ENCODE measurements at regions not wholly inside any gene's neighbourhood (a gene's known extent, or its start where the extent isn't known, plus 50 kb on each side); places are given as distances from the start of the nearest gene placed in this dataset.

GRCh38 chr21:14697769-14698168, 151.7 kb upstream of the SAMSN1 start:
- DNase-seq (ENCODE audit: low spot score) = no peak
- Histone ChIP-seq H2AFZ (no peak overlapping the region), H3K27me3 (no peaks in the 10 kb centered on the region), H3K4me3 (no peak overlapping the region), H3K27ac (no peak overlapping the region), H3K9me2 (replicated peaks; ENCODE audit: insufficient read depth) (no peaks in the 10 kb centered on the region), H3K36me3 (replicated peaks; ENCODE audit: insufficient read depth, low read depth) (no peaks in the 10 kb centered on the region), H3K79me2 (no peaks in the 10 kb centered on the region), H3K9me3 (ENCODE audit: low read depth) (no peaks in the 10 kb centered on the region), H3K4me1 (ENCODE audit: insufficient read depth) (peaks cover 7% of the 10 kb centered on the region), H3K4me2 (no peak overlapping the region), H4K20me1 (ENCODE audit: insufficient read depth, poor library complexity, severe bottlenecking) (no peaks in the 10 kb centered on the region)
- 100% methylated on average over 1 of the region's 1 CpG for WGBS (ENCODE audit: low lambda C conversion rate, missing lambda C conversion rate)
- TF ChIP-seq EZH2 (IDR thresholded peaks at IDR 0.05; ENCODE audit: borderline replicate concordance) = no peak
- TF ChIP-seq, protein P1, sequence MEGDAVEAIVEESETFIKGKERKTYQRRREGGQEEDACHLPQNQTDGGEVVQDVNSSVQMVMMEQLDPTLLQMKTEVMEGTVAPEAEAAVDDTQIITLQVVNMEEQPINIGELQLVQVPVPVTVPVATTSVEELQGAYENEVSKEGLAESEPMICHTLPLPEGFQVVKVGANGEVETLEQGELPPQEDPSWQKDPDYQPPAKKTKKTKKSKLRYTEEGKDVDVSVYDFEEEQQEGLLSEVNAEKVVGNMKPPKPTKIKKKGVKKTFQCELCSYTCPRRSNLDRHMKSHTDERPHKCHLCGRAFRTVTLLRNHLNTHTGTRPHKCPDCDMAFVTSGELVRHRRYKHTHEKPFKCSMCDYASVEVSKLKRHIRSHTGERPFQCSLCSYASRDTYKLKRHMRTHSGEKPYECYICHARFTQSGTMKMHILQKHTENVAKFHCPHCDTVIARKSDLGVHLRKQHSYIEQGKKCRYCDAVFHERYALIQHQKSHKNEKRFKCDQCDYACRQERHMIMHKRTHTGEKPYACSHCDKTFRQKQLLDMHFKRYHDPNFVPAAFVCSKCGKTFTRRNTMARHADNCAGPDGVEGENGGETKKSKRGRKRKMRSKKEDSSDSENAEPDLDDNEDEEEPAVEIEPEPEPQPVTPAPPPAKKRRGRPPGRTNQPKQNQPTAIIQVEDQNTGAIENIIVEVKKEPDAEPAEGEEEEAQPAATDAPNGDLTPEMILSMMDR (IDR thresholded peaks at IDR 0.05; ENCODE audit: poor library complexity) = no peak
- TF ChIP-seq EZH2phosphoT487 (IDR thresholded peaks at IDR 0.05; ENCODE audit: low read depth, severe bottlenecking, unreplicated experiment) = no peak

GRCh38 chr21:14694817-14695216, 148.7 kb upstream of the SAMSN1 start:
- no peaks in the 10 kb centered on the region for H4K20me1 ChIP-seq (ENCODE audit: insufficient read depth, poor library complexity, severe bottlenecking)

DNA sequence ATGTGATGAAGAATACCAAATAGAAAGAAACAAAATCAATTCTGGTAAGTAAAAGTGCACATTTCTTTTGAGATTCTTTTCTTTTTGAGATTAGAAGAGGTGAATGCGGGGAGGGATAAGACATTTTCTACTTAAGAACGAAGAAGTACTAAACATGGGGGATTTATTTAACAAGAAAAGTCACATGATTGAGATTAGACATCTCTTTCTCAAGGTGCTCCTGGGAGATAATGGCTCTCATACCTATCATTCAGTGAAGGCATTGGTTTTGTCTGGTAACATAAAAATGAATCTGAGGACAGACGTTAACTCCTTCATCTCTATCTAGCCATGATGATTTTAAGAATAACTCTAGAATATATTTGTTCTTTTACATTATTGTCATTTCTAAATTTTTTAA, 147.9 kb upstream of the SAMSN1 start:
- H3K9me3 ChIP-seq (ENCODE audit: low read depth) = no peaks in the 10 kb centered on the region
- no peaks in the 10 kb centered on the region for H3K27me3 ChIP-seq
- H3K79me2 ChIP-seq = no peaks in the 10 kb centered on the region
- H2AFZ ChIP-seq = no peak overlapping the region
- H3K4me3 ChIP-seq = no peak overlapping the region
- no peaks in the 10 kb centered on the region for H3K36me3 ChIP-seq (replicated peaks; ENCODE audit: insufficient read depth, low read depth)
- H3K9me2 ChIP-seq (replicated peaks; ENCODE audit: insufficient read depth) = no peaks in the 10 kb centered on the region
- H4K20me1 ChIP-seq (ENCODE audit: insufficient read depth, poor library complexity, severe bottlenecking) = no peaks in the 10 kb centered on the region
- TF ChIP-seq EZH2phosphoT487 (IDR thresholded peaks at IDR 0.05; ENCODE audit: low read depth, severe bottlenecking, unreplicated experiment) (no peak), EZH2 (IDR thresholded peaks at IDR 0.05; ENCODE audit: borderline replicate concordance) (no peak)
- TF ChIP-seq, protein P1 (IDR thresholded peaks at IDR 0.05; ENCODE audit: poor library complexity) = no peak
- H3K27ac ChIP-seq = no peak overlapping the region
- 90% methylated on average over 3 of the region's 3 CpGs for WGBS (ENCODE audit: low lambda C conversion rate, missing lambda C conversion rate)
- H3K4me1 ChIP-seq (ENCODE audit: insufficient read depth) = no peaks in the 10 kb centered on the region
- no peak for DNase-seq (ENCODE audit: low spot score)
- H3K4me2 ChIP-seq = no peak overlapping the region

More at GRCh38 chr21:14694817-14695216, 148.7 kb upstream of the SAMSN1 start:
- H3K79me2 ChIP-seq = no peaks in the 10 kb centered on the region
- no peak overlapping the region for H2AFZ ChIP-seq
- H3K9me3 ChIP-seq (ENCODE audit: low read depth) = no peaks in the 10 kb centered on the region
- no peaks in the 10 kb centered on the region for H3K4me1 ChIP-seq (ENCODE audit: insufficient read depth)
- no peak overlapping the region for H3K4me3 ChIP-seq
- H3K27me3 ChIP-seq = no peaks in the 10 kb centered on the region
- H3K27ac ChIP-seq = no peak overlapping the region
- no peaks in the 10 kb centered on the region for H3K9me2 ChIP-seq (replicated peaks; ENCODE audit: insufficient read depth)
- no peak overlapping the region for H3K4me2 ChIP-seq
- TF ChIP-seq EZH2phosphoT487 (IDR thresholded peaks at IDR 0.05; ENCODE audit: low read depth, severe bottlenecking, unreplicated experiment) = no peak
- TF ChIP-seq, protein P1 (IDR thresholded peaks at IDR 0.05; ENCODE audit: poor library complexity) = no peak
- TF ChIP-seq EZH2 (IDR thresholded peaks at IDR 0.05; ENCODE audit: borderline replicate concordance) = no peak
- WGBS (ENCODE audit: low lambda C conversion rate, missing lambda C conversion rate) = 93% methylated on average over 1 of the region's 1 CpG
- no peaks in the 10 kb centered on the region for H3K36me3 ChIP-seq (replicated peaks; ENCODE audit: insufficient read depth, low read depth)
- no peak for DNase-seq (ENCODE audit: low spot score)

DNA sequence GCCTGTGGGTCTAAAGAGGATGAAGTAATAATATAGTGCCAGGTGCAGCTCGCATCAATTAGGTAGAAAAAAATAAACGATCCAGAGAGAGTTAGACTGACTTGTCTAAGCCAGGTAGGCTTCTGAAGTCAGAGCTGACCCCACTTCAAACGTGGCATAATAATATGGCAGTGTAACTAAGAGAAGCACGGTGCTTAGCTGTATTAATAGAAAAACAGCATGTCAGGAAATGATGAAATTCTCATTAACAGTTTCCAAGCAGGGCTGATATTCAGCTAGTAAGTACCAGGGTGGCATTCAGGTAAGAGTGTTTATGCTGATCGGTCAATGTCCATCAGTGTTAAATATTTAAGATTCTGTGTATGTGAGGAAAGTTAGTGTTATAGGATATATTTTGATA, 145.8 kb upstream of the SAMSN1 start:
- no peaks in the 10 kb centered on the region for H3K36me3 ChIP-seq (replicated peaks; ENCODE audit: insufficient read depth, low read depth)
- no peak overlapping the region for H2AFZ ChIP-seq
- no peaks in the 10 kb centered on the region for H3K9me2 ChIP-seq (replicated peaks; ENCODE audit: insufficient read depth)
- H3K27me3 ChIP-seq = no peaks in the 10 kb centered on the region
- no peaks in the 10 kb centered on the region for H3K4me1 ChIP-seq (ENCODE audit: insufficient read depth)
- 91% methylated on average over 5 of the region's 5 CpGs for WGBS (ENCODE audit: low lambda C conversion rate, missing lambda C conversion rate)
- DNase-seq (ENCODE audit: low spot score) = no peak
- H3K4me2 ChIP-seq = no peak overlapping the region
- H3K4me3 ChIP-seq = no peak overlapping the region
- H3K27ac ChIP-seq = no peak overlapping the region
- no peaks in the 10 kb centered on the region for H4K20me1 ChIP-seq (ENCODE audit: insufficient read depth, poor library complexity, severe bottlenecking)
- H3K79me2 ChIP-seq = no peaks in the 10 kb centered on the region
- TF ChIP-seq EZH2 (IDR thresholded peaks at IDR 0.05; ENCODE audit: borderline replicate concordance) (no peak), EZH2phosphoT487 (IDR thresholded peaks at IDR 0.05; ENCODE audit: low read depth, severe bottlenecking, unreplicated experiment) (no peak)
- TF ChIP-seq, protein P1 (IDR thresholded peaks at IDR 0.05; ENCODE audit: poor library complexity) = no peak
- no peaks in the 10 kb centered on the region for H3K9me3 ChIP-seq (ENCODE audit: low read depth)

Data from hepatocyte (in vitro differentiated cells).